Neuronal stem cell (in vitro differentiated cells): ENCODE measurements at regions not wholly inside any gene's neighbourhood (a gene's known extent, or its start where the extent isn't known, plus 50 kb on each side); places are given as distances from the start of the nearest gene placed in this dataset.

Experiments
- DNase-seq: peaks from one replicate; pipeline ENCODE4 v3.0.0-alpha.2; 2013; ENCODE audit warnings: low spot score
- H2AFZ ChIP-seq: one replicate; pipeline ENCODE4 v1.6.1; 2013; ENCODE audit warnings: mild to moderate bottlenecking, low read length, inconsistent platforms
- H2AK5ac ChIP-seq: 2 replicates; pipeline ENCODE4 v1.6.1; 2013; ENCODE audit warnings: low read depth, mild to moderate bottlenecking, inconsistent platforms, low read length, moderate library complexity, mixed read lengths
- H2BK120ac ChIP-seq: 2 replicates; pipeline ENCODE4 v1.6.1; 2013; ENCODE audit warnings: low read depth, mild to moderate bottlenecking, inconsistent platforms, low read length, moderate library complexity, mixed read lengths
- H2BK12ac ChIP-seq: one replicate; pipeline ENCODE4 v1.6.1; 2013; ENCODE audit warnings: low read length, inconsistent platforms
- H2BK15ac ChIP-seq: 2 replicates; pipeline ENCODE4 v1.6.1; 2013; ENCODE audit warnings: mild to moderate bottlenecking, low read length, inconsistent platforms, mixed read lengths
- H2BK5ac ChIP-seq: one replicate; pipeline ENCODE4 v1.6.1; 2013; ENCODE audit warnings: inconsistent platforms, mild to moderate bottlenecking, low read length, moderate library complexity
- H3K14ac ChIP-seq: one replicate; pipeline ENCODE4 v1.6.1; 2013; ENCODE audit warnings: low read length, inconsistent platforms
- H3K18ac ChIP-seq: 2 replicates; pipeline ENCODE4 v1.6.1; 2013; ENCODE audit warnings: low read length, inconsistent platforms
- H3K23ac ChIP-seq: 2 replicates; pipeline ENCODE4 v1.6.1; 2013; ENCODE audit warnings: low read depth, mild to moderate bottlenecking, mixed read lengths, low read length, inconsistent platforms; ENCODE audit not compliant: poor library complexity
- H3K27ac ChIP-seq: replicated peaks from 3 replicates; pipeline ENCODE4 v1.5.1; 2013; ENCODE audit warnings: low read length, inconsistent platforms
- H3K27me3 ChIP-seq, 3 experiments: 2 replicates each; pipeline ENCODE4 v1.6.1; 2013; ENCODE audit warnings: low read length in 3 of 3, mild to moderate bottlenecking in 2 of 3, inconsistent platforms in 1 of 3, low read depth in 1 of 3, mixed read lengths in 1 of 3, moderate library complexity in 1 of 3; ENCODE audit not compliant: control insufficient read depth in 3 of 3, insufficient read depth in 3 of 3
- H3K36me3 ChIP-seq, 2 donors: replicated peaks in 1 of 2; 2 replicates each; pipeline ENCODE4 v1.6.1; 2013; ENCODE audit warnings: low read length in 2 of 2; ENCODE audit not compliant: control insufficient read depth in 2 of 2, insufficient read depth in 2 of 2
- H3K4ac ChIP-seq: 2 replicates; pipeline ENCODE4 v1.6.1; 2013; ENCODE audit warnings: inconsistent platforms, mild to moderate bottlenecking, low read length, moderate library complexity
- H3K4me1 ChIP-seq, 2 donors: 1 replicate in 1 of 2; 2 replicates in 1 of 2; pipeline ENCODE4 v1.6.1; 2013; ENCODE audit warnings: low read length in 2 of 2, low read depth in 1 of 2; ENCODE audit not compliant: control insufficient read depth in 2 of 2, insufficient read depth in 1 of 2
- H3K4me2 ChIP-seq: one replicate; pipeline ENCODE4 v1.6.1; 2013; ENCODE audit warnings: mild to moderate bottlenecking, low read length, inconsistent platforms; ENCODE audit not compliant: insufficient read depth, poor library complexity, severe bottlenecking
- H3K4me3 ChIP-seq, 2 donors: 2 replicates each; pipeline ENCODE4 v1.5.1; 2013; ENCODE audit warnings: low read length in 2 of 2, mild to moderate bottlenecking in 2 of 2, inconsistent platforms in 1 of 2, moderate library complexity in 1 of 2
- H3K79me1 ChIP-seq: one replicate; pipeline ENCODE4 v1.6.1; 2013; ENCODE audit warnings: low read depth, mild to moderate bottlenecking, inconsistent platforms, low read length, moderate library complexity
- H3K9ac ChIP-seq: one replicate; pipeline ENCODE4 v1.6.1; 2013; ENCODE audit warnings: mild to moderate bottlenecking, low read depth, low read length, inconsistent platforms; ENCODE audit not compliant: poor library complexity
- H3K9me3 ChIP-seq, 2 donors: replicated peaks in 1 of 2; 2 replicates each; pipeline versions ENCODE3 to v1.6.1; 2013; ENCODE audit warnings: low read length in 2 of 2, mild to moderate bottlenecking in 2 of 2, inconsistent platforms in 1 of 2, low read depth in 1 of 2, mixed read lengths in 1 of 2, moderate library complexity in 1 of 2; ENCODE audit not compliant: control insufficient read depth in 2 of 2, insufficient read depth in 1 of 2
- H4K8ac ChIP-seq: one replicate; pipeline ENCODE4 v1.6.1; 2013; ENCODE audit warnings: low read depth, mild to moderate bottlenecking, inconsistent platforms, low read length, moderate library complexity
- H4K91ac ChIP-seq: one replicate; pipeline ENCODE4 v1.6.1; 2013; ENCODE audit warnings: low read length, low read depth, mild to moderate bottlenecking, inconsistent platforms; ENCODE audit not compliant: poor library complexity
- WGBS, 2 donors: extraction: QIAGEN DNeasy Blood & Tissue Kit; methylation state at CpG; one replicate each; pipeline ENCODE4 v1.1.7; 2013; ENCODE audit warnings: missing lambda C conversion rate in 2 of 2, mixed read lengths in 1 of 2; ENCODE audit not compliant: insufficient read length in 2 of 2, insufficient replicate concordance in 1 of 2; ENCODE audit errors: extremely low coverage in 2 of 2; 5-methylcytosine and 5-hydroxymethylcytosine counted together

DNA sequence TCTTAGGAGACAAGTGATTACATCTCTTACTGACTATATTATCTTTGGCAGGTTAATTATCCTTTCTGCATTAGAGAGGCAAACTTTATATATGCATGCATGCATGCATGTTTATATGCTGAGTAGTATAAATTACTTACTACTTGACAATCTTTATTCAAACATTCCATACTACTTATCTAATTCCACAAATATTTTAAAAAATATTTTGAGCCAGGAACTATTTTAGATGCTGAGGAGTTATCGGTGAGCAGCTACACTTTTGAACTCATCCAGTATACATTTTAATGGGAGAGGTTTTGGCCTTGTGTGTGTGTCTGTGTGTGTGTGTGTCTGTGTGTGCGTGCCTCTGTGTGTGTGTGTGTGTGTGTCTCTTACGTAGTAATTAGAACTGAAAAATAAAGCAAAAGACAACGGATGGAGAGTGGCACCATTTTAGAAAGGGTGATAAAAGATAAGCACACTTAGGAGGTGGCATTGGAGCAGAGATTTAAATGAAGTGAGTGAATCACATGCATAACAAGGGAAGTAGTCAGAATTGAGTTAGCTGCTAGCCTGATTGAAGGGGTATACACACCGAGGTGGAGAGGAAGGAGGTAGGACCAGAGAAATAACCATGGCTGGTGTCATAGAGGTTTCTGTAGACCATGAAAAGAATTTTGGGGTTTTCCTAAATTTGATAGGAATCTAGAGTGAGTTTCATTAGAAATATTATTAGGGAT, 1488.4 kb downstream of the MRPL39 start:
- H3K4me1 ChIP-seq = no peaks in the 10 kb centered on the region
- H3K9me3 ChIP-seq = no peaks in the 10 kb centered on the region

DNA sequence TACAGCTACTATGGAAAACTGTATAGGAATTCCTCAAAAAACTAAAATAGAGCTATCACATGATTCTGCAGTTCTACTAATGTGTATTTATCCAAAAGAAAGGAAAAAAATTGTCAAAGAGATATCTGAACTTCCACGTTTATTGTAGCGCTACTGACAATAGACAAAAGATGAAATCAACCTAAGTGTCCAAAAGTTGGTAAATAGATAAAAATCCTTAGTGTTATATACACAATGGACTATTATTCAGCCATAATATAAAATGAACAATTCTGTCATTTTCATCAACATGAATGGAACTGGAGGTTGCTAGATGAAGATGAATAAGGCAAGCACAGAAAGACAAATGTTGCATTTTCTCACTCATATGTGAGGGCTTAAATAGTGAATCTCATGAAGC, 1492.1 kb downstream of the MRPL39 start:
- no peak overlapping the region for H3K4me3 ChIP-seq
- no peaks in the 10 kb centered on the region for H3K36me3 ChIP-seq
- no peak overlapping the region for H2BK15ac ChIP-seq
- H3K9ac ChIP-seq = no peak overlapping the region
- no peak overlapping the region for H4K91ac ChIP-seq
- H2AK5ac ChIP-seq = no peak overlapping the region
- no peak overlapping the region for H2BK120ac ChIP-seq
- H3K18ac ChIP-seq = no peak overlapping the region
- H2BK12ac ChIP-seq = no peak overlapping the region
- H3K4me2 ChIP-seq = no peak overlapping the region
- no peak overlapping the region for H3K14ac ChIP-seq
- H3K27ac ChIP-seq = no peak overlapping the region
- no peak overlapping the region for H3K23ac ChIP-seq
- no peak overlapping the region for H2AFZ ChIP-seq
- H3K9me3 ChIP-seq = no peaks in the 10 kb centered on the region
- no peaks in the 10 kb centered on the region for H3K79me1 ChIP-seq
- no peak for DNase-seq
- H3K27me3 ChIP-seq = no peaks in the 10 kb centered on the region
- H3K4ac ChIP-seq = no peak overlapping the region
- no peaks in the 10 kb centered on the region for H3K4me1 ChIP-seq
- WGBS, 2 donors = no CpG with 5 or more reads among the region's 2 CpGs
- H2BK5ac ChIP-seq = no peak overlapping the region
- no peak overlapping the region for H4K8ac ChIP-seq

More for the DNA sequence above, 1488.4 kb downstream of the MRPL39 start:
- DNase-seq = no peak
- H2AK5ac ChIP-seq = no peak overlapping the region
- no CpG with 5 or more reads among the region's 5 CpGs for WGBS, 2 donors
- no peak overlapping the region for H3K4ac ChIP-seq
- no peak overlapping the region for H3K27ac ChIP-seq
- H2BK15ac ChIP-seq = no peak overlapping the region
- no peak overlapping the region for H2BK5ac ChIP-seq
- H3K27me3 ChIP-seq = no peaks in the 10 kb centered on the region
- no peak overlapping the region for H2BK120ac ChIP-seq
- H3K4me2 ChIP-seq = no peak overlapping the region
- H4K8ac ChIP-seq = no peak overlapping the region
- H3K9ac ChIP-seq = no peak overlapping the region
- H3K36me3 ChIP-seq = no peaks in the 10 kb centered on the region
- no peak overlapping the region for H3K18ac ChIP-seq
- H2BK12ac ChIP-seq = no peak overlapping the region
- no peak overlapping the region for H4K91ac ChIP-seq
- H3K14ac ChIP-seq = no peak overlapping the region
- H3K4me3 ChIP-seq = no peak overlapping the region
- H3K79me1 ChIP-seq = no peaks in the 10 kb centered on the region
- no peak overlapping the region for H2AFZ ChIP-seq
- H3K23ac ChIP-seq = no peak overlapping the region

DNA sequence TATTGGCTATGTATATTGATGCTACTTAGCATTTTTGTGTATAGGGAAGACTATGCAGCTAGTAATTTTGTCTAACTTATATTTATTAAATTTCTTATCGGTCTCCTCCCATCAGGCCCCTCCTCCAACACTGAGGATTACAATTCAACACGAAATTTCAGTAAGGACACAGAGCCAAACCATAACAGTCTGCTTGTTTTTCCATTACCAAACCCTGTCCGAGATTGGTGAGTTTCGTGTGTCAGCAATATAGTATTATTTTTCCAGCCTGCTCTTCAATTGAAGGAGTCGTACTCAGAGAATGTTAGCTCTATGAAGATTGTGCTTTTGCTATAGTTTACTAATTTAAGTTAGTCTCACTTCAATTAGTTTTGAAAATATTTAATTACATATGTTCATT, 1495.3 kb downstream of the MRPL39 start:
- H3K23ac ChIP-seq = no peak overlapping the region
- H2BK120ac ChIP-seq = no peak overlapping the region
- no peak for DNase-seq
- H3K9me3 ChIP-seq = no peaks in the 10 kb centered on the region
- no peak overlapping the region for H4K91ac ChIP-seq
- H2AK5ac ChIP-seq = no peak overlapping the region
- H3K4me2 ChIP-seq = no peak overlapping the region
- H4K8ac ChIP-seq = no peak overlapping the region
- H2BK15ac ChIP-seq = no peak overlapping the region
- H3K4me1 ChIP-seq = no peaks in the 10 kb centered on the region
- H3K27me3 ChIP-seq = no peaks in the 10 kb centered on the region
- H2BK12ac ChIP-seq = no peak overlapping the region
- no peak overlapping the region for H2BK5ac ChIP-seq
- no peaks in the 10 kb centered on the region for H3K79me1 ChIP-seq
- no peak overlapping the region for H3K14ac ChIP-seq
- no peak overlapping the region for H3K9ac ChIP-seq
- no peak overlapping the region for H3K4me3 ChIP-seq
- H3K27ac ChIP-seq = no peak overlapping the region
- H3K18ac ChIP-seq = no peak overlapping the region
- WGBS, 2 donors = no CpG with 5 or more reads among the region's 5 CpGs
- no peak overlapping the region for H3K4ac ChIP-seq
- no peaks in the 10 kb centered on the region for H3K36me3 ChIP-seq
- no peak overlapping the region for H2AFZ ChIP-seq

DNA sequence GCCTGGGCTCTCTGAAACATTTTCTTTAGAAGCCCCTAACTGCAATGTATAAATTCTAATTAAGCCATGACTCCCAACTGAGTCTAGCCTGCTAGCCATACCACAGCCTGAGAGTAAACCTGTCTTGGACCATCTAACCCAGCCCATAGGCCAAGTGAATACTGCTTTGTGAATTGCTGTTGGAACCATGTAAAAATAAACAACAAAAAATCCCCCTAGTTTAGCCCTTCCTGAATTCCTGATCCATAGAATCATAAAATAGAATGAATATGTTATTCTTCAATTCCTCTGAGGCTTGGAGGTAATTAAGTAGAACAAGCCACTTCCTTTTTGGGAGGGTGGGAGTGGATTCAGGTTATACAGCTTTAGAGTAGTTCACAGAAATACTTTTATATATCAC, 1496.4 kb downstream of the MRPL39 start:
- no peak overlapping the region for H3K9ac ChIP-seq
- no peak overlapping the region for H4K91ac ChIP-seq
- no peak overlapping the region for H2BK15ac ChIP-seq
- H3K4me2 ChIP-seq = no peak overlapping the region
- no peak overlapping the region for H3K18ac ChIP-seq
- no peaks in the 10 kb centered on the region for H3K27me3 ChIP-seq
- no peak overlapping the region for H4K8ac ChIP-seq
- H3K4me1 ChIP-seq = no peaks in the 10 kb centered on the region
- H3K4ac ChIP-seq = no peak overlapping the region
- H3K14ac ChIP-seq = no peak overlapping the region
- no peak for DNase-seq
- no peak overlapping the region for H3K27ac ChIP-seq
- H3K9me3 ChIP-seq = no peaks in the 10 kb centered on the region
- H2AK5ac ChIP-seq = no peak overlapping the region
- no peaks in the 10 kb centered on the region for H3K36me3 ChIP-seq
- no peak overlapping the region for H3K4me3 ChIP-seq
- H3K23ac ChIP-seq = no peak overlapping the region
- no peak overlapping the region for H2BK12ac ChIP-seq
- H3K79me1 ChIP-seq = no peaks in the 10 kb centered on the region
- H2BK5ac ChIP-seq = no peak overlapping the region
- no peak overlapping the region for H2BK120ac ChIP-seq
- H2AFZ ChIP-seq = no peak overlapping the region
